ENCODE measurements at regions not wholly inside any gene's neighbourhood (a gene's known extent, or its start where the extent isn't known, plus 50 kb on each side); places are given as distances from the start of the nearest gene placed in this dataset.

- no peak for TF ChIP-seq CHD2 (IDR thresholded peaks at IDR 0.05; ENCODE audit: low read length)
- no peak for TF ChIP-seq RXRA (IDR thresholded peaks at IDR 0.05; ENCODE audit: insufficient read depth, low read depth, low read length)
Measured at GRCh38 chr22:27624042-27624441, 177.5 kb downstream of the MN1 start (continued).

All from H1 (cell line).